NCI-H69 (cell line): ENCODE measurements at regions not wholly inside any gene's neighbourhood (a gene's known extent, or its start where the extent isn't known, plus 50 kb on each side); places are given as distances from the start of the nearest gene placed in this dataset.

Source experiments
- DNase-seq: peaks from one replicate; lab custom pipeline; 2025; lab: John Stamatoyannopoulos, UW

DNA sequence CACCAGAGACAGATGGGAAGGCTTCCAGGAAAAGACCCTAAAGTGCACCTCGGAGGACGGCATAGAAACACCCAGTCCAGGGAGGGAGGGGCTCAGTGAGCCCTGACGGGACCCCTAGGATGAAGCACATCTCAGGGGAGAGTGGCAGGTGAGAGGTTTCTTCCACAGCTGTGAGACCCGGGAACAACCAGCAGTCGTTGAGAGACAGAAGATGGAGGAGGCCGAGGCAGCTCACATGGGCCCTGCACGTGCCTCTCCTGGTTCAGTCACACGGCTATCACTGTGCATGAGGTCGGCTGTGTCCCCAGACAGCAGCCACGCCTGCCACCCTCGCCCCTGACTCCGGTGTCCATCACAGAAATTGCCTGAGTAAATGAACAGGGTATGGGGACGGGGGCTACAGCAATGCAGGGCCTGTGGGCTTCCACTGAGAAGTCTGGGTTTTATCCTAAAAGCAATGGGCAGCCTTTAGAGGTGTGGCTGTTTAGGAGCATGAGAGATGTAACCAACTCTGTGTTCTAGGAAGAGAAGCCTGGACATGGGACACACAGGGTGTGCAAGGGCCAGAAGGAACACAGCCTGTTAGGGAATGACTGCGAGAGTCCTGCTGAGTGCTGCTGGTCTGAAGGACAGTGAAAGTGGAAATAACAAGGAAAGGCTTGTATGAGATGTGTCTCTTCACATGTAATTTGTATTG, 102.0 kb downstream of the TMEM18 start:
- DNase-seq, result no peak

DNA sequence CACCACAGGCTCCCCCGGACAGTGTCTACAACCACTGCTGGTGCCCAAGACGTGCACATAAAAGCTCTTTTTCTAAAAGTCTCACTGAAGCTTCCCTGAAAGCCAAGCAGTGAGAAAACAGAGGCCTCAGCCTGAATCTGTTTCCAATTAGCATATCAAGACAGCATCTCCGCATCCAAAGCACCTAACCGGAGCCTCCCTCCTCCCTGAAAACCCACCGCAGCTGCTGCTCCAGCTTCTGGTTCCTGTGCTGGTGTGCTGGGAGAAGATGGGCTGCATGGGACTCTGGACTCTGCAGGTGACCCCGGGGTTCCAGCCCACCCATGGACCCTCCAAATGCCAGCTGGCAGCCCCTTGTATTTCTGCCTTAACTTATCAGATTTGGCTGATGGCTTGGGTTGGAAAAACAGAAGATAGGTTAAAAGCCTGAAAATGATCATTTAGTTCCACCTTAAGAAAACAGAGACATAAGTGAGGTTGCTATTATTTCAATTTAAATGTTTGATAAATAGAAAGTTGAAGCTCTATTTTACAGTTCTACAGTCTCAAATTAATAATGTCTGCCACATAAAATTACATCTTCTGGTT, 103.3 kb downstream of the TMEM18 start:
- DNase-seq, result no peak

DNA sequence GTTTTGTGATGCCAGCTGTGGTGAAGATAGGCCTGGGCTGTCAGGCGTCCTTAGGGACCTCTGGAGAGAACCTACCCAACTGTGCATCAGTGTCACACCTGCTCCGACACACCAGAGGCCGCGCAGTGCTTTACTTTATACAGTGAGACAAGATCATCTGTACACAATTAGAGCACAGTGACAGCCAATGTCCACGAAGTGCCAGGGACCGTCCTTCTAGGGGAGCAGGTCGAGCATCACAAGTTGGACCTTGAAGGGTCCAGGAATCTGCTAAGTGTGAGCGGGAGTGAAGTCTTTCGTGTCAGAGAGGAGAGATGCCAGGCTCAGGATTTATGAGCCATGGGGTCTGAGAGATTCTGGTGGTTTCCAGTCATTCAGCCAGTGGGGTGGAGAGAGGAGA, 104.2 kb downstream of the TMEM18 start:
- no peak for DNase-seq

DNA sequence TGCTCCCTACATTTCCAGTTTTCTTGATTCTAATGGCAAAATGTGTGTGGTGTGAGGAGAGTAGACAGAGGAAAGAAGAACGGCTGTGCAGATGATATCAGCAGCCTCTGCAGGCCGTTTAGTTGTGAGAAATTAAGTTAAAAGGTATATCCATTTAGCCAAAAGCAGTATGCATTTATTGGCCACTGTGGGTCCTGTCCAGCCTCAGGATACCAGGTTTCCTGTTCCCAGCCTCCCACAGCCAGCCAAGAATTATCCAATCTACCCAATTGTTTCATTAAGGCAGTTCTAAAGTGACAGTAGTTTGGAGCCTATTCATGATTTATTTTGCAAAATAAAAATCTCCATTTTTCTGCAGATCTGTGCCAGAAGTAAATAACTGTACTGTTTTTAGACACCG, 107.5 kb downstream of the TMEM18 start:
- DNase-seq, result no peak

DNA sequence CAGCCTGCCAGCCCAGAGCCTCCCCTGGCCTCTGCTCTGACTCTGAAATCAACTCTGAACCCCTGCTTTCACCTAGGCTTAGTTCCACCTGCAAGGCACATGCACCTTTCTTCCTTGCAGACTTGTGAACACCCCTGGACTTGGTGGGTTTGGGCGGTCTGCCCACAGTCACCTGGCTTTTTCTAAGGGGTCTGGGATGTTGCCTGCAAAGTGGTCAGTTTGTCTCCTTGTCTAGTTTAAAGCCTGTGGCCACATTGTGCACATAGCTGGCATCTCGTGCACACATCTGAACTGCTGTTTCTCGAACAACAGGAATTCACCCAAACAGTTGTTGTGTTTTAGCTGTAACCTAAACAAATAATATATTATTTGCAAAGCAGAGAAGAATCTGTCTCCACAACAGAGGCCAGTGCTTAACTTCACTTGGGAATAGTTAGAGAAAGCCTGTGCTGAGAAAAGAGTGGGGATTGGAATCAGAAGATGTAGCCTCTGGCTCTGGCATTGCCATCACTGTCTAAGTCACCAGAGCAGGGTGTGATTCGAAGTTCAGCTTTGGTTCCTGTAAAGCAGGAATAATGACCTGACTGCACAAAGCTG, 108.5 kb downstream of the TMEM18 start:
- no peak for DNase-seq

DNA sequence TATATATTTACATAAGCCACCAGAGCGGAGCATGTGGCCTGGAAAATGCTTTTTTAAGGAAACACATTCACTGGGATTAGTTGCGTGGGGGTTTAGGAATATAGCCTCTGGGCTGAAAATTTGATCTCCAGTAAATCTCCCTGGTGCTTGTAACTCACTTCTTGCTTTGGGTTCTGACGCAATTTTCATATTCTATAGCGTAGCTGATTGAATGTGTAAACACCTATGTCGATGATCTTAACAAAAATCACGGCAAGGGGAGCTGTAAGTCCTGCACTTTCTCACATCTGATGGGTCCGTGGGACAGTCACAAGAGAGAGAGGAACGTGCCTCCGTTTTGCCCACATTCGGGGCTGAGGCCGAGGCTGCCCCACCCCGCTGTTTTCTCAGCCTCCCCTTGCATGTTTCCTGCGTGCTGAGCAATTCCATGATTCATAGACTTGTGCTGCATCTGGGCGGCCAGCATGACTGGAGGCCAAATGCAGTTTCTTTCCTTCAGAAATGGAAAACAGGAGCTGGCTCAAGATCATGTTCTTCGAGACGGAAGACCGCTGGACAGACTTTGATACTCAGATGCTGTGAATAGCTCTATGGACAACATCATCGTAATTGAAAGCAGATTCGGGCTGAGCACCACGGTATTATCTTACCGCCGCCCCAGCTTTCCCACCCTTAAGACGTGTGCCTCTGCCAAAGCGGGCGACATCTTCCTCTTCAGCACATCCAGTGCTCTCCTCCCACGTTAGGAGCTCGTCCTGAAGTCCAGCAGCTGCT, 109.2 kb downstream of the TMEM18 start:
- no peak for DNase-seq

DNA sequence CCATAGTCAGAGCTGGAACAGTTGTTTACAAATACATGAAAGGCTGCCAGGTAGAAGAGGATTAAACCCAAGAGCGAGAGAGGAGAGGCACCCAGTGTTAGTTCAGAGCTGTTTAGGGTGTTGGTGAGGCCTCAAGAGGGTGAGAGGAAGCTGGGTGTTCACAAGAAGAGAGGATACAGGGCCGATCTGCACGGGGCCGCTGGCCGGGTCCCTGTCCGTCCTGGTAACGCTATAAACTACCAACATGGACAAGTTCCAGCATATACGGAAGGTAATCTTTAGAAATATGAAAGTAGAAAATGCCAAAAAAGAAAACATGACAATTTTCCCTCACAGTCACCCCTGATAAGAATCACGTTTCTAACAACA, 109.7 kb downstream of the TMEM18 start:
- no peak for DNase-seq

DNA sequence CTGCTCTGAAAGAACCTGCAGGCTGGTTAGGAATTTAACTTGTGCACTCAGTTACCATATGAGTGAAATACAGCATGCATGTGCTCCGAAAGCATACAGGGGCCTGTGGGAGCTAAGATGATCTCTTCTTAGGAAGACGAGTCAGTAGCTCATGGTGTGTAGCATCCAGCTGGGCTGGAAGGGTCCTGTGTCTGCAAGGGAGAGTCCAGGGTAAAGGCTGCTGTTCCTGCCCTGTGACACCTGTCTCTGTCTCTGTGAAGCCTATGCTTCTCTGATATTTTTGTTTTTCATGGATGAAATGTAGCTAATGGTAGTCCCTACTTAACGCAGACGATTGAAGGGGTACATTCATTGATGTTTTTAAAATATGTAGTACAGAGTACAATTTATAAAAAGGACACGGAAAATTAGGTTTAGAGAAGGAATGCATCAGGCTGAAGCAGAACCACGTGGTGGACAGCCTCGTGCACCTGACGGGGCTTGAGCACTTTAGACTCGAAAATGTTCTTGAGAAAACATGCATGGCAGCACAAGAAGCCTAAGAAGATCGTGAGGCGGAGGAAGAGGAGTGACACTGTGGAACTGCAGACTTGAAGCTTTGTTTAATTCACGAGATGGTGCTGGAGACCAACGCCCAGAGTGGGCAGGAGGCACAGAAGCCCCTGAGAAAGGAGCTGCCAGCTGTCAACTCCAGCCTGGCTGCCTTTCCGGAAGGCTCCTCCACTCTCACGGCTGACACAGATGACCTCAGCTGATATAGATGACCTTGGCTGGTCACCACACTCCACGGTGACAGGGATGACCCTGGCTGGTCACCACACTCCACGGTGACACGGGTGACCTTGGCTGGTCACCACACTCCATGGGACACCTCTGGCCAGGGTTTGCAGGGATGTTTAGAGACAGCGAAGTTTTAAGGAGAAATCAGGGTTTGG, 110.6 kb downstream of the TMEM18 start:
- no peak for DNase-seq

DNA sequence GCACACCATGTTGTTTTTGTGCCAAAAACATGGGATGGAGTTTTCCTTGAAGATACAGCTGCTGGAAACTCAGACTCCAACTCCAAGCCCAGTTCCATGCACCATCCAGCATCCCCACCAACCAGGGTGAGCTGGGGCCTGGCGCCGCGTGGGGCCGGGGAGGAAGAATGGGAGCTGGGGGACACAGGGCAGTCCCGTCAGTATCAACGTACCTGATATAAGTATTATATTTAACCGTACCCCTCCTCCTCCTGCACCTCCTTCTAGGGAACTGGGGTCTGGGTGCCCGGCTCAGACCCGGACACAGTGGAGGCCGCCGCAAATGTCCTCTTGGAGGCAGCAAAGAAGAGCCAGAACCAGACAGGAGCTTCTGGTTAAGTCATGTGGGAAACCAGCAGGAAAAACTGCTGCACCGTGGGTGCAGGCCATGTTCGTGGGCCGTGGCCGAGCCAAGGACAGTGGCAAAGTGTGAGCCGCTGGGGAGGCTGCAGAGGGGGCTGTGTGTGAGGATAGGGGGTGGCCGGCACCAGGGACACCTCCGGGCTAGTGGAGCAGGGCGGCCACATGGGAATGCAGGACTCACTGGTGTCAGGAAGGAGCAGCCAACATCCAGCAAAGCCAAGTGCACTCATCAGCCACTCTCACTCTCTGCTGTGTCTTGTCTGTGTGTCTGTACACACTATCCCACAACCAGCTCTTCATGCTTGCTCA, 112.6 kb downstream of the TMEM18 start:
- no peak for DNase-seq

DNA sequence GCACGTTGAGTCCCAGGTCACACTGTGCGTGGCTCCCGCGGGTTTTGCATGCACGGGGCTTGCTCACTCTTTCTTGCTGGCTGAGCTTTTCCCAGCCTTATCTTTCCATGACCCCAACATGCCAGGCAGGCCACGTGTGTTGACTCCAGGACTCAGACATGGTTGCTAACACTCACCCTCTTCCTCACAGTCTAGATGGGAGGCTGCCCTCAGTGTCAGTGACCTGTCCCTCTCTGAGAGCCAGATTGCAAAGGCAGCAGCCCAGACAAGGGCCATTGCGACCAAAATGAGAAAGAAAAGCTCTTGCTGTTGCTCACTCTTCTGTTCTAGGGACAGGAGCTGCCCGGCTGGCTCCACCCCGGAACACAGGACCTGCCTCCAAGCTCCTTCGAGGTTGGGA, 113.7 kb downstream of the TMEM18 start:
- no peak for DNase-seq

DNA sequence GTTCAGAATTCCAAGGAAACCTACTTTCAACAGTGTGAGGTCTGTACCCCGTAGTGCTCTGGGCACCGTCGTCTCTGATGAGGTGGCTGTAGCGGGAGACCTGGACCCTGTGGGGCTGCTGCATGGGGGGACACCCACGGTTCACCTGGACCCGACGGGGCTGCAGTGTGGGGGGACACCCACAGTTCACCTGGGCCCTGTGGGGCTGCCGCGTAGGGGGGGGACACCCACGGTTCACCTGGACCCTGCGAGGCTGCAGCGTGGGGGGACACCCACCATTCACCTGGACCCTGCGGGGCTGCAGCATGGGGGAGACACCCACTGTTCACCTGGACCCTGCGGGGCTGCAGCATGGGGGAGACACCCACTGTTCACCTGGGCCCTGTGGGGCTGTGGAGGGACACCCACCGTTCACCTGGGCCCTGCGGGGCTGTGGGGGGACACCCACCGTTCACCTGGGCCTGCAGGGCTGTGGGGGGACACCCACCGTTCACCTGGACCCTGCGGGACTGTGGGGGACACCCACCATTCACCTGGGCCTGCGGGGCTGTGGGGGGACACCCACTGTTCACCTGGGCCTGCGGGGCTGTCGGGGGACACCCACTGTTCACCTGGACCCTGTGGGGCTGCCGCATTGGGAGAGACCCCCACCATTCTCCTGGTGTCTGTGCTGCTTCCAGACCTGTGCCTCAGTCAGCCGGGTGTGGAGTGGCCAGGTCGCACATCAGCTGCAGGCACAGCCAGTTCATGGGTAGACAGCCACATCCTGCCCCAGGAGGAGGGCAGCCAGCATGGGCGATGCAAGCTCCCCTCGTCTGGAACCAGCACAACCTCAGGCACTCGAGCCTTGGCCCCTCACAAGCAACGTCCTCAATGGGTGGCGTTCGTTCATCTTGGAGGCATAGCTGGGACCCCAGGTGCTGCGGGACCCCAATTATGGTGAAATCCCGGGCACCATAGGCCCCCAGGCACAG, 114.5 kb downstream of the TMEM18 start:
- no peak for DNase-seq

DNA sequence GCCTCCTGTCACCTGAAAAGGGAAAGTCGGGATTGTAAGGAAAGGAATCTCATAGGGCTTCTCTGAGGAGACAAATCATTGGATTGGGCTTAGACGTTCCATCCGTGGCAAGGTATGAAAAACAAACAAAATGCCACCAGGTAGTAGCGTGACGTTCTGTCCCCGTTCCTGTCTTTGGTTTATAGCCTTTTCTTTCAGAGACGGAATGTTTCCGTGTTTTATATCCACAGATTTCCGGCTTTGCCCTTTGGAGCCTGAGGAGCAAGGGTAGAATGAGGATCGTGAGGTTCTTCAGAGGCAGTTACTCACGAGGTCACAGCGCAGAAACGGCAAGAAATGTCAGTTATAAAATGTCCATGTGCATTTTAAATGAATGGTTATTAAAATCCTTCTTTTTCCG, 118.3 kb downstream of the TMEM18 start:
- DNase-seq, result no peak

DNA sequence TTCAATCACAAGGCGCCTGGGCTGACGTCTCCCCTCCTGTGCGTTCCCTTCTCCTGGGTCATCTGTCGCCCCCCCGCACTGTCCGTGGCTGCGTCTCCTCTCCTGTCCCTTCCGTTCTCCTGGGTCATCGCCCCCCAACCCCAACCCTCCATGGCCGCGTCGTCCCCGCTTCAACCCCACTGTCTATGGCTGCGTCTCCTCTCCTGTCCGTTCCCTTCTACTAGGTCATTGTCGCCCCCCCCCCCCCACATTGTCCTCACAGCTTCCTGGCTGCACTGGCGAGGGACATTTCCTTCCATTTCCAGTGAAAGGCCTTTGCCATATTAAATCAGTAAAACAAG, 118.9 kb downstream of the TMEM18 start:
- no peak for DNase-seq

DNA sequence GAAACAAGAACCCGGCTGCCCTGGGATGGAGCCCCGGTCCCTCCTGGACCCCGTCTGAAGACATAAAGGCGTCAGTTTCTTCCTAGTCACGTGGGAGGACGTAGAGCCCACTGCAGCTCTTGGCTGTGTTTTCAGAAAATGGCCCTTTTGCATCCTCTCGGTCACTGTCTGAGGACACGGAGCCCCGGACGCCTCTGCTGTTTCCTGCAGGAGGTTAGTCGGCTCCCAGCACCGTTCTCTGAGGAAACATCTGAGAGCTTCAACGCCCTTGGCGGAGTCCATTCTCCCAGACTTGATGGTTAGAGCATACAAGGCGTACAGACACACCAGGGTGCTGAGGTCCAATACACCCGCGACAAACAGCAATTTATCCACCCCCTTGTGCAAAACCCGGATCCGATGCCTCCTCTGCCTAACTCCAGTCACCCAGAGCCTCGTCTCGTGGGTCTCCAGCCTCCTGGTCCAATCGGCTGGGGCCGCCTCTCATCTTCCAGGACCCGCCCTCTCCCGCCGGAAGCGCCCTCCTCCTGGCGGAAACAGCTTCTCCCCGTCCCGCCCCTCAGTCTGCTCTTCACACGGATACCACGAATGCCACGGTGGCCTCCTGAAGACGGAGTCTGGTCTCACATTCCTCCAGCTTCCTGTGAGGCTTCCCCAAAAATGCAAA, 119.4 kb downstream of the TMEM18 start:
- DNase-seq, result peak; percentile 60

DNA sequence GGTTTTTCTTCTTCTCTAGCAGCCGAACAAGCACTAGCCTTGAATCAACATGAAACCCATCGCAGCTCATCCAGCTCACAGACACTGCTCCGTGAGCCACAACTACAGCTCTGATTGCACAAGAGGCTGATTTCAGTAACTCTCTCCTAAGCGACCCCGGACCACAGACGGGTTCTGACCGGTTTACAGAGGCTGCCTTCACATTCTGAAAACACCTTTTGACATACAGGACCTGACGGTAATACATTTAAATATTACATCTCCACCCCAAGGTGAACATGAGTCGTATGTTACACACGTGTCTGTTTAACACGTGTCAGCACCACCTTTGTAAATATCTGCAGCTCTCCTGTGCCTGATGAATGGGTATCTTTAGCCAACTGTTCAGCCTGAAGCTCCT, 120.7 kb downstream of the TMEM18 start:
- DNase-seq, result no peak

DNA sequence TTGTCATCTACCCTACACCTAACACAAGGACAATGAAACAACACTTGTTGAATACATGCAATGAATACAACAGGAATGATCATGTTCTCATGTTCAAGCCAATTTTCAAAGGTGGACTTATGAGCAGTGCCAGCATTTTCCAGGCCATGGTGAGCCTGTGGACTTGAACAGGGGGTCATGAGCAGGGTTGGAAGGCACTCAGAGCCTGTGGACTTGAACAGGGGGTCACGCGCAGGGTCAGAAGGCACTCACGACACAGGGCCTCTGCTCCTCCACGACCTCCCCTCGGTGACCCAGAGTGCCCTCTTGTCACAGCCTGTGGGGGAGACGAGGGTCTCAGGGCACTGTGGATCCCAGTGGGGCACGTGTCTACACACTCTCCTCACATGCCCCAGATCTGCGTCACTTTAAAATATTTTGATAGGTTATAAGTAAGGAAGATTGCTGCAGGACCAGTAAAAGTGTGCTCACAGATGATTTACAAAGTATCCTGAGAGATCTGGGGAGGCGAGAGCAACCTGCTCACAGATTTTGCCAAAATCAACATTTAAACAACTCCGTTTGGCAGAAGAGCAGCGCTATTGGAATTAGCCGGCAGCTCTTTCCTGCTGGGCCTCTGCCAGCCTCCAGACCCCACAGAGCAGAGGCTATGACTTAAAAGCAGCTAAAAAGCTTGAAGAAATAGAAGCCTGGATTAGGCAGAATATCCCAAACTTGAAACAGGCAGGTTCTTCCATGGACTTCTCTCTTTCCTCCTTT, 121.9 kb downstream of the TMEM18 start:
- no peak for DNase-seq

DNA sequence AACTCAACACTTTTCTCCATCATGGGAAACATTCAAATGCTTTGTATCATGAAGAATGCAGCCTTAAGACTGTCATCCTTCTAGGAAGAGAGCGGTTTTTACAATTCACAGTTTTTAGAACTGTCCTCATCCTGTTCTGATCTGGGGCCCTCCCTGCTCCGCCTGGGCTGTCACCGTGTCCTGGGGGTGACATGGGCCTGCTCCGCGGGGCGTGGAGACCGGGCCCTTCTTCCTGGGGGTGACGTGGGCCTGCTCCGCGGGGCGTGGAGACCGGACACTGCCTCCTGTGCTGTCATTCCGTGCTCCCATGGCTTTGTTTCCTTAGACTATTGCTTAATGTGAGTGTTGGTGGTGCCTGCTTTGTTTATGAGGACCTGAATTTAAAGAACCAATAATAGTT, 122.8 kb downstream of the TMEM18 start:
- no peak for DNase-seq

DNA sequence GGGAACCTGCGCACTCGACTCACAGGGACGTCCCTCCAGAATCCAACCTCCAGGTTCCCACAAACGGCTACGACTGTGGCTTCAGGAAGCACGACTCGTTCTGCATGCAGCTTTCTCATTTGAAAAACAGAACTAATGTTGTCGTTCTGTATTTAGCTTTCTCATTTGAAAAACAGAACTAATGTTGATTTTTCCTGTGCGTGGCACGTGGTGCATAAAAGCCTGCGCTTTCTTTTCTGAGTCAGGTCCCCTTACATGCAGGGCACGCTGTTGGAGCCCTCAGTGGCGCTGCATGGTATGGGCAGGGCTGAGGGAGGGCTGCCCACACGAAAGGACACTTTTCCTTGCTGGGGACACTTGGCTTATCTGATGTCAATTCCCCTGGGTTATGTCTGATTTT, 124.3 kb downstream of the TMEM18 start:
- no peak for DNase-seq

DNA sequence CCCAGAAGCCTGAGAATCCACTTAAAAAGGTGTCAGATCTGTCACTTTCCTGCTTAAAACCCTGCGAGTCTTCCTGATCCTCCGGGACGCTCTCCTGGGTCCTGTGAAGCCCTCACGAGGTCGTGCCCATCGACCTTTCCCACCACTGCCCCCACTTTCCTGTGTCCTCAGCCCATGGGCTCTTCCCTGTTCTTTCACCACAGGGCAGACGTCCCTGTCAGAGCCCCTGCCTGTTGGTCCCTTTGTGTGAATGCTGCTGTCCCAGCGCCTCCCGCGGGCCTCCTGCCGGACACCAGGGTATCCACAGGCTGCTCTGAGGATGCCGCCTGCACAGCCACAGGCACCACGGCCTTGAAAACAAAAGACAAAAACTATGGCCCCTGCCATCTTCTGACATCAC, 125.6 kb downstream of the TMEM18 start:
- no peak for DNase-seq
